ENCODE measurements at regions not wholly inside any gene's neighbourhood (a gene's known extent, or its start where the extent isn't known, plus 50 kb on each side); places are given as distances from the start of the nearest gene placed in this dataset.

- BruUV-seq (replicated peaks): no TSS peak
- TF ChIP-seq CTCF (conservative IDR thresholded peaks at IDR 0.05) (no peak), EZH2 (IDR thresholded peaks at IDR 0.05; ENCODE audit: low read depth) (no peak)
- H3K36me3 ChIP-seq (ENCODE audit: low read depth): no peaks in the 10 kb centered on the region
- H3K79me2 ChIP-seq (ENCODE audit: low read depth): no peaks in the 10 kb centered on the region
- H3K27ac ChIP-seq: no peak overlapping the region
- H4K20me1 ChIP-seq (ENCODE audit: insufficient read depth): no peaks in the 10 kb centered on the region
- H2AFZ ChIP-seq: no peak overlapping the region
- H3K4me3 ChIP-seq: no peak overlapping the region
- no peaks in the 10 kb centered on the region for H3K9me2 ChIP-seq (ENCODE audit: insufficient read depth)
- ChIA-PET POLR2A (ENCODE audit: unreplicated experiment) (no interaction called here), CTCF (no interaction called here)
- H3K9me3 ChIP-seq (ENCODE audit: insufficient read depth, low read depth): no peaks in the 10 kb centered on the region
- no peak for DNase-seq
- H3K27me3 ChIP-seq (ENCODE audit: insufficient read depth, low read depth): no peaks in the 10 kb centered on the region
- no peaks in the 10 kb centered on the region for H3K4me1 ChIP-seq (replicated peaks; ENCODE audit: insufficient read depth)
- no peaks in the 10 kb centered on the region for H3F3A ChIP-seq (ENCODE audit: insufficient read depth, low read depth)
- no peak overlapping the region for H3K4me2 ChIP-seq
- intact Hi-C loops (cut with micrococcal nuclease; ENCODE audit: unreplicated experiment): no loop called here
These were observed 148.5 kb upstream of the PJA1 start for GRCh38 chrX:69313617-69314290.

GRCh38 chrX:69311936-69312670 lies 146.8 kb upstream of the PJA1 start:
- H2AFZ ChIP-seq: no peak overlapping the region
- H3K27ac ChIP-seq: no peak overlapping the region
- H3K4me2 ChIP-seq: no peak overlapping the region
- DNase-seq: no peak
- H4K20me1 ChIP-seq (ENCODE audit: insufficient read depth): no peaks in the 10 kb centered on the region
- H3K36me3 ChIP-seq (ENCODE audit: low read depth): no peaks in the 10 kb centered on the region
- no TSS peak for BruUV-seq (replicated peaks)
- ChIA-PET CTCF (no interaction called here), POLR2A (ENCODE audit: unreplicated experiment) (no interaction called here)
- H3K9me3 ChIP-seq (ENCODE audit: insufficient read depth, low read depth): no peaks in the 10 kb centered on the region
- H3F3A ChIP-seq (ENCODE audit: insufficient read depth, low read depth): no peaks in the 10 kb centered on the region
- H3K9me2 ChIP-seq (ENCODE audit: insufficient read depth): no peaks in the 10 kb centered on the region
- no peaks in the 10 kb centered on the region for H3K79me2 ChIP-seq (ENCODE audit: low read depth)
- TF ChIP-seq CTCF (conservative IDR thresholded peaks at IDR 0.05): no peak
- TF ChIP-seq EZH2 (IDR thresholded peaks at IDR 0.05; ENCODE audit: low read depth): no peak
- intact Hi-C loops (cut with micrococcal nuclease; ENCODE audit: unreplicated experiment): no loop called here
- no peaks in the 10 kb centered on the region for H3K27me3 ChIP-seq (ENCODE audit: insufficient read depth, low read depth)
- H3K4me1 ChIP-seq (replicated peaks; ENCODE audit: insufficient read depth): no peaks in the 10 kb centered on the region
- no peak overlapping the region for H3K4me3 ChIP-seq

- ChIA-PET CTCF (no interaction called here), POLR2A (ENCODE audit: unreplicated experiment) (no interaction called here)
- Histone ChIP-seq H3K36me3 (ENCODE audit: low read depth) (no peaks in the 10 kb centered on the region), H3K79me2 (ENCODE audit: low read depth) (no peaks in the 10 kb centered on the region), H3K9me3 (ENCODE audit: insufficient read depth, low read depth) (no peaks in the 10 kb centered on the region), H3K4me1 (replicated peaks; ENCODE audit: insufficient read depth) (no peaks in the 10 kb centered on the region), H3K27ac (no peak overlapping the region), H3F3A (ENCODE audit: insufficient read depth, low read depth) (no peaks in the 10 kb centered on the region), H3K27me3 (ENCODE audit: insufficient read depth, low read depth) (no peaks in the 10 kb centered on the region; the same call in 1 of the 2 replicates), H4K20me1 (ENCODE audit: insufficient read depth) (no peaks in the 10 kb centered on the region), H2AFZ (no peak overlapping the region), H3K4me3 (no peak overlapping the region), H3K9me2 (ENCODE audit: insufficient read depth) (no peaks in the 10 kb centered on the region), H3K4me2 (no peak overlapping the region)
- no TSS peak for BruUV-seq (replicated peaks)
- intact Hi-C loops (cut with micrococcal nuclease; ENCODE audit: unreplicated experiment): no loop called here
- TF ChIP-seq CTCF (conservative IDR thresholded peaks at IDR 0.05): no peak
- TF ChIP-seq EZH2 (IDR thresholded peaks at IDR 0.05; ENCODE audit: low read depth): no peak
- no peak for DNase-seq
These were observed 144.0 kb upstream of the PJA1 start for GRCh38 chrX:69309074-69309792.

All from PC-9 (cell line).